B cell (primary cell): ENCODE measurements at regions not wholly inside any gene's neighbourhood (a gene's known extent, or its start where the extent isn't known, plus 50 kb on each side); places are given as distances from the start of the nearest gene placed in this dataset.

Source experiments
- ATAC-seq: fragments of 200-7000 bp; cut with Tn5 transposase; one replicate; pipeline ENCODE4 v1.10.0; 2021; ENCODE audit warnings: low read depth, mild to moderate bottlenecking, moderate number of reproducible peaks, moderate library complexity
- CTCF ChIA-PET: fragments of 350-600 bp; sonication (Branson Sonifier 250); formaldehyde crosslinking; loops from one replicate; lab custom pipeline; 2021; ENCODE audit warnings: antibody characterized with exemption, inconsistent platforms; lab: Charles Lee
- POLR2A ChIA-PET: fragments of 350-600 bp; sonication (Branson Sonifier 250); formaldehyde crosslinking; loops from one replicate; lab custom pipeline; 2021; ENCODE audit warnings: antibody characterized with exemption; lab: Charles Lee
- DNase-seq: peaks from one replicate; pipeline ENCODE4 v3.0.0; 2013
- H2AFZ ChIP-seq: 2 replicates; pipeline ENCODE4 v1.6.1; 2012; ENCODE audit warnings: mild to moderate bottlenecking, low read depth, low read length; ENCODE audit not compliant: insufficient read depth, poor library complexity, severe bottlenecking
- H3K27ac ChIP-seq, 2 donors: 1 replicate in 1 of 2; 2 replicates in 1 of 2; pipeline ENCODE4 v1.5.1; 2012 to 2013; ENCODE audit warnings: low read length in 2 of 2, mild to moderate bottlenecking in 2 of 2, moderate library complexity in 1 of 2
- H3K27me3 ChIP-seq, 4 experiments: fragments of 200-600 bp in 1 of 4; sonication (generic) in 1 of 4; replicated peaks in 1 of 4; 1 replicate in 2 of 4; 2 replicates in 2 of 4; pipeline versions ENCODE4 v1.6.1 to v1.7.0; 2013 to 2016; ENCODE audit warnings: low read length in 3 of 4, mild to moderate bottlenecking in 2 of 4, mixed read lengths in 1 of 4, moderate library complexity in 1 of 4; ENCODE audit not compliant: insufficient read depth in 4 of 4, control insufficient read depth in 3 of 4; ENCODE audit errors: control extremely low read depth in 1 of 4
- H3K36me3 ChIP-seq, 2 experiments: replicated peaks in 1 of 2; 1 replicate in 1 of 2; 2 replicates in 1 of 2; pipeline versions ENCODE4 v1.6.1 to v1.7.1; 2013; ENCODE audit warnings: low read length in 1 of 2; ENCODE audit not compliant: insufficient read depth in 2 of 2, control insufficient read depth in 1 of 2; ENCODE audit errors: control extremely low read depth in 1 of 2, extremely low read depth in 1 of 2
- H3K4me1 ChIP-seq, 2 donors: fragments of 200-600 bp in 1 of 2; sonication (generic) in 1 of 2; 1 replicate in 1 of 2; 2 replicates in 1 of 2; pipeline versions ENCODE4 v1.5.1 to v1.6.1; 2013 to 2017; ENCODE audit warnings: low read length in 2 of 2; ENCODE audit not compliant: control insufficient read depth in 2 of 2, insufficient read depth in 2 of 2
- H3K4me2 ChIP-seq: replicated peaks from 2 replicates; pipeline ENCODE3; 2012; ENCODE audit warnings: mild to moderate bottlenecking, low read depth, low read length; ENCODE audit not compliant: poor library complexity, severe bottlenecking
- H3K4me3 ChIP-seq, 5 experiments: fragments of 200-600 bp in 1 of 5; sonication (generic) in 1 of 5; 1 replicate in 3 of 5; 2 replicates in 2 of 5; pipeline versions ENCODE4 v1.5.1 to v1.7.0; 2011 to 2016; ENCODE audit warnings: low read length in 4 of 5, mild to moderate bottlenecking in 4 of 5, low read depth in 2 of 5, control low read depth in 1 of 5, moderate library complexity in 1 of 5; ENCODE audit not compliant: insufficient read depth in 1 of 5; ENCODE audit errors: control extremely low read depth in 1 of 5, extremely low read depth in 1 of 5
- H3K79me2 ChIP-seq: fragments of 200-600 bp; sonication (generic); one replicate; pipeline ENCODE4 v1.6.0; 2016; ENCODE audit warnings: low read length; ENCODE audit not compliant: control insufficient read depth, insufficient read depth
- H3K9ac ChIP-seq: fragments of 200-600 bp; sonication (generic); 2 replicates; pipeline ENCODE4 v1.6.1; 2017; ENCODE audit warnings: mild to moderate bottlenecking, low read length, moderate library complexity
- H3K9me3 ChIP-seq, 3 donors: one replicate each; pipeline versions ENCODE4 v1.6.1 to v1.7.1; 2013; ENCODE audit warnings: low read length in 2 of 3; ENCODE audit not compliant: control insufficient read depth in 2 of 3, insufficient read depth in 1 of 3; ENCODE audit errors: control extremely low read depth in 1 of 3
- H4K20me1 ChIP-seq: 2 replicates; pipeline ENCODE4 v1.6.0; 2012; ENCODE audit warnings: mild to moderate bottlenecking, low read length; ENCODE audit not compliant: insufficient read depth, control insufficient read depth, poor library complexity, severe bottlenecking
- H3K27ac Mint-ChIP-seq: one replicate; pipeline ENCODE4 v1.8.0; 2021; ENCODE audit warnings: mixed read lengths
- H3K27me3 Mint-ChIP-seq: one replicate; pipeline ENCODE4 v1.8.0; 2021; ENCODE audit warnings: mixed read lengths
- H3K4me1 Mint-ChIP-seq: one replicate; pipeline ENCODE4 v1.8.0; 2021; ENCODE audit warnings: mixed read lengths
- H3K4me3 Mint-ChIP-seq: one replicate; pipeline ENCODE4 v1.8.0; 2021; ENCODE audit warnings: mixed read lengths
- H3K9me3 Mint-ChIP-seq: one replicate; pipeline ENCODE4 v1.8.0; 2022; ENCODE audit warnings: mixed read lengths; ENCODE audit not compliant: insufficient read depth
- CTCF ChIP-seq: fragments of 200-600 bp; IDR thresholded peaks from one replicate; pipeline ENCODE4 v1.8.0; 2022; ENCODE audit warnings: antibody characterized with exemption, mild to moderate bottlenecking
- EZH2 ChIP-seq: IDR thresholded peaks from 2 replicates; pipeline ENCODE4 v1.6.1; 2012; ENCODE audit warnings: borderline replicate concordance, low read depth, mild to moderate bottlenecking, moderate library complexity, low read length; ENCODE audit not compliant: insufficient read depth, poor library complexity, severe bottlenecking
- WGBS: methylation state at CpG from one replicate; pipeline ENCODE4 v1.1.5; 2013; ENCODE audit warnings: missing lambda C conversion rate; ENCODE audit not compliant: insufficient coverage; 5-methylcytosine and 5-hydroxymethylcytosine counted together
- intact Hi-C: fragments of 100-400 bp; cut with micrococcal nuclease; formaldehyde crosslinking; loops from one replicate; pipeline ENCODE4 v1.10.0; 2022

GRCh38 chr12:67598598-67598997, 49.9 kb upstream of the DYRK2 start:
- POLR2A ChIA-PET = no interaction called here
- no peak for ATAC-seq

More at GRCh38 chr12:67598598-67598997, 49.9 kb upstream of the DYRK2 start:
- H3K4me1 ChIP-seq = no peaks in the 10 kb centered on the region
- peaks cover 8% of the 10 kb centered on the region for H3K4me1 Mint-ChIP-seq
- H3K27me3 Mint-ChIP-seq = peaks cover 3% of the 10 kb centered on the region
- no peak overlapping the region for H3K9ac ChIP-seq
- no peak overlapping the region for H3K4me3 Mint-ChIP-seq
- no peak for TF ChIP-seq CTCF
- TF ChIP-seq EZH2 = no peak
- H4K20me1 ChIP-seq = no peaks in the 10 kb centered on the region
- H3K27ac Mint-ChIP-seq = no peak overlapping the region
- no peaks in the 10 kb centered on the region for H3K27me3 ChIP-seq
- no peak for DNase-seq
- H3K27ac ChIP-seq = no peak overlapping the region
- H3K9me3 Mint-ChIP-seq = peaks cover 2% of the 10 kb centered on the region
- CTCF ChIA-PET = no interaction called here
- H3K4me2 ChIP-seq = no peak overlapping the region
- intact Hi-C loops = no loop called here
- H3K9me3 ChIP-seq = no peaks in the 10 kb centered on the region
- WGBS = 93% methylated on average over 3 of the region's 3 CpGs
- no peak overlapping the region for H2AFZ ChIP-seq
- H3K79me2 ChIP-seq = no peaks in the 10 kb centered on the region
- H3K4me3 ChIP-seq = no peak overlapping the region
- H3K36me3 ChIP-seq = no peaks in the 10 kb centered on the region
